ENCODE measurements at regions not wholly inside any gene's neighbourhood (a gene's known extent, or its start where the extent isn't known, plus 50 kb on each side); places are given as distances from the start of the nearest gene placed in this dataset.

GRCh38 chr7:93778384-93778783 lies 112.2 kb downstream of the TFPI2 start:
- DNase-seq = no peak
- TF ChIP-seq CTCF (IDR thresholded peaks at IDR 0.05) (no peak), POLR2A (IDR thresholded peaks at IDR 0.05) (no peak)
- whole genome bisulfite sequencing (ENCODE audit: insufficient coverage, low coverage, low lambda C conversion rate, missing lambda C conversion rate) = 42% methylated on average over 4 of the region's 4 CpGs
- no peaks in the 10 kb centered on the region for H3K9me3 ChIP-seq
- H3K36me3 ChIP-seq = no peaks in the 10 kb centered on the region
- H3K4me1 ChIP-seq = no peaks in the 10 kb centered on the region
- ATAC-seq = no peak
- H3K27me3 ChIP-seq = no peaks in the 10 kb centered on the region
- no peak overlapping the region for H3K4me3 ChIP-seq
- intact Hi-C loops (cut with DNase I) = no loop called here
- no peak overlapping the region for H3K27ac ChIP-seq

GRCh38 chr7:93773446-93773845 lies 117.1 kb downstream of the TFPI2 start:
- no peak overlapping the region for H3K27ac ChIP-seq
- H3K36me3 ChIP-seq = no peaks in the 10 kb centered on the region
- H3K9me3 ChIP-seq = no peaks in the 10 kb centered on the region
- DNase-seq = no peak
- no peaks in the 10 kb centered on the region for H3K27me3 ChIP-seq
- intact Hi-C loops (cut with DNase I) = no loop called here
- no peaks in the 10 kb centered on the region for H3K4me1 ChIP-seq
- WGBS (ENCODE audit: insufficient coverage, low coverage, low lambda C conversion rate, missing lambda C conversion rate) = 11% methylated on average over 1 of the region's 1 CpG
- no peak for ATAC-seq
- no peak for TF ChIP-seq CTCF (IDR thresholded peaks at IDR 0.05)
- TF ChIP-seq POLR2A (IDR thresholded peaks at IDR 0.05) = no peak
- no peak overlapping the region for H3K4me3 ChIP-seq

- H3K27me3 ChIP-seq = no peaks in the 10 kb centered on the region
- H3K4me1 ChIP-seq = no peaks in the 10 kb centered on the region
- intact Hi-C loops (cut with DNase I) = no loop called here
- H3K4me3 ChIP-seq = no peak overlapping the region
- WGBS (ENCODE audit: insufficient coverage, low coverage, low lambda C conversion rate, missing lambda C conversion rate) = 100% methylated on average over 2 of the region's 2 CpGs
- H3K27ac ChIP-seq = no peak overlapping the region
- no peaks in the 10 kb centered on the region for H3K36me3 ChIP-seq
- DNase-seq = no peak
- TF ChIP-seq CTCF (IDR thresholded peaks at IDR 0.05) = no peak
- TF ChIP-seq POLR2A (IDR thresholded peaks at IDR 0.05) = no peak
- no peaks in the 10 kb centered on the region for H3K9me3 ChIP-seq
- ATAC-seq = no peak
Observed at GRCh38 chr7:93765475-93765874, 125.1 kb downstream of the TFPI2 start.

GRCh38 chr7:93758631-93759030 lies 131.9 kb downstream of the TFPI2 start:
- TF ChIP-seq CTCF (IDR thresholded peaks at IDR 0.05) (no peak), POLR2A (IDR thresholded peaks at IDR 0.05) (no peak)
- H3K4me3 ChIP-seq = no peak overlapping the region
- DNase-seq = no peak
- no peaks in the 10 kb centered on the region for H3K27me3 ChIP-seq
- H3K27ac ChIP-seq = no peak overlapping the region
- H3K4me1 ChIP-seq = no peaks in the 10 kb centered on the region
- no peaks in the 10 kb centered on the region for H3K9me3 ChIP-seq
- no peaks in the 10 kb centered on the region for H3K36me3 ChIP-seq
- intact Hi-C loops (cut with DNase I) = no loop called here
- ATAC-seq = no peak

- 44% methylated on average over 1 of the region's 2 CpGs for WGBS (ENCODE audit: insufficient coverage, low coverage, low lambda C conversion rate, missing lambda C conversion rate)
- DNase-seq = no peak
- intact Hi-C loops (cut with DNase I) = no loop called here
Observed at GRCh38 chr7:93757426-93757825, 133.1 kb downstream of the TFPI2 start.

More at GRCh38 chr7:93757426-93757825, 133.1 kb downstream of the TFPI2 start:
- H3K27ac ChIP-seq = no peak overlapping the region
- no peak for TF ChIP-seq POLR2A (IDR thresholded peaks at IDR 0.05)
- no peak for TF ChIP-seq CTCF (IDR thresholded peaks at IDR 0.05)
- ATAC-seq = no peak
- H3K4me1 ChIP-seq = no peaks in the 10 kb centered on the region
- H3K36me3 ChIP-seq = no peaks in the 10 kb centered on the region
- H3K27me3 ChIP-seq = no peaks in the 10 kb centered on the region
- no peaks in the 10 kb centered on the region for H3K9me3 ChIP-seq
- H3K4me3 ChIP-seq = no peak overlapping the region
